Activated T-cell treated with anti-CD3 and anti-CD28 coated beads, Interleukin-2, amount 50 U/mL, for 4 hours (primary cell): ENCODE measurements at regions not wholly inside any gene's neighbourhood (a gene's known extent, or its start where the extent isn't known, plus 50 kb on each side); places are given as distances from the start of the nearest gene placed in this dataset.

Source experiments
- ATAC-seq, 2 donors: fragments of 200-7000 bp; cut with Tn5 transposase; one replicate each; pipeline ENCODE4 v1.10.0; 2021
- DNase-seq: peaks from one replicate; pipeline ENCODE4 v3.0.0-alpha.2; 2020
- H3K27me3 Mint-ChIP-seq: one replicate; pipeline ENCODE4 v1.8.0; 2021; ENCODE audit warnings: low read depth, mixed read lengths
- H3K36me3 Mint-ChIP-seq: one replicate; pipeline ENCODE4 v1.8.0; 2022; ENCODE audit warnings: mixed read lengths; ENCODE audit not compliant: insufficient read depth
- H3K4me1 Mint-ChIP-seq: one replicate; pipeline ENCODE4 v1.8.0; 2021; ENCODE audit warnings: low read depth, mixed read lengths
- H3K4me3 Mint-ChIP-seq: one replicate; pipeline ENCODE4 v1.8.0; 2021; ENCODE audit warnings: mild to moderate bottlenecking, moderate library complexity, mixed read lengths
- H3K9me3 Mint-ChIP-seq: one replicate; pipeline ENCODE4 v1.8.0; 2021; ENCODE audit warnings: mixed read lengths

- peaks cover 5% of the 10 kb centered on the region for H3K4me1 Mint-ChIP-seq
- H3K9me3 Mint-ChIP-seq: no peaks in the 10 kb centered on the region
- peaks cover 6% of the 10 kb centered on the region for H3K27me3 Mint-ChIP-seq
- H3K4me3 Mint-ChIP-seq: no peak overlapping the region
- ATAC-seq: no peak
- no peak for DNase-seq
- H3K36me3 Mint-ChIP-seq: no peaks in the 10 kb centered on the region
These were observed 94.3 kb upstream of the PITX1 start for GRCh38 chr5:135128361-135128760.

- ATAC-seq: no peak
- H3K36me3 Mint-ChIP-seq: no peaks in the 10 kb centered on the region
- H3K4me1 Mint-ChIP-seq: peaks cover 5% of the 10 kb centered on the region
- H3K27me3 Mint-ChIP-seq: peaks cover 6% of the 10 kb centered on the region
- H3K4me3 Mint-ChIP-seq: no peak overlapping the region
- DNase-seq: no peak
- H3K9me3 Mint-ChIP-seq: no peaks in the 10 kb centered on the region
These were observed 93.6 kb upstream of the PITX1 start for GRCh38 chr5:135127439-135128240.

- ATAC-seq (no peak), DNase-seq (no peak)
- Mint-ChIP-seq H3K9me3 (no peaks in the 10 kb centered on the region), H3K4me1 (peaks cover 5% of the 10 kb centered on the region), H3K4me3 (no peak overlapping the region), H3K27me3 (peaks cover 6% of the 10 kb centered on the region), H3K36me3 (no peaks in the 10 kb centered on the region)
These were observed 92.8 kb upstream of the PITX1 start for GRCh38 chr5:135126688-135127438.

GRCh38 chr5:135124724-135125123 lies 90.7 kb upstream of the PITX1 start:
- Mint-ChIP-seq H3K4me1 (peaks cover 5% of the 10 kb centered on the region), H3K27me3 (peaks cover 8% of the 10 kb centered on the region), H3K4me3 (no peak overlapping the region), H3K9me3 (no peaks in the 10 kb centered on the region), H3K36me3 (no peaks in the 10 kb centered on the region)
- ATAC-seq (no peak), DNase-seq (no peak)

- peaks cover 2% of the 10 kb centered on the region for H3K4me1 Mint-ChIP-seq
- peaks cover 8% of the 10 kb centered on the region for H3K27me3 Mint-ChIP-seq
- H3K9me3 Mint-ChIP-seq: no peaks in the 10 kb centered on the region
- DNase-seq: no peak
- H3K36me3 Mint-ChIP-seq: no peaks in the 10 kb centered on the region
- ATAC-seq: no peak
- no peak overlapping the region for H3K4me3 Mint-ChIP-seq
These were observed 90.1 kb upstream of the PITX1 start for GRCh38 chr5:135124128-135124527.

GRCh38 chr5:135122797-135123196 lies 88.8 kb upstream of the PITX1 start:
- H3K36me3 Mint-ChIP-seq: no peaks in the 10 kb centered on the region
- no peak overlapping the region for H3K4me3 Mint-ChIP-seq
- no peaks in the 10 kb centered on the region for H3K9me3 Mint-ChIP-seq
- no peaks in the 10 kb centered on the region for H3K4me1 Mint-ChIP-seq
- H3K27me3 Mint-ChIP-seq: peaks cover 8% of the 10 kb centered on the region
- DNase-seq (no peak), ATAC-seq (no peak)

GRCh38 chr5:135120951-135121350 lies 86.9 kb upstream of the PITX1 start:
- no peak overlapping the region for H3K4me3 Mint-ChIP-seq
- H3K9me3 Mint-ChIP-seq: no peaks in the 10 kb centered on the region
- DNase-seq (no peak), ATAC-seq (no peak)
- H3K4me1 Mint-ChIP-seq: no peaks in the 10 kb centered on the region
- no peaks in the 10 kb centered on the region for H3K36me3 Mint-ChIP-seq
- H3K27me3 Mint-ChIP-seq: peaks cover 3% of the 10 kb centered on the region

GRCh38 chr5:135119481-135119880 lies 85.5 kb upstream of the PITX1 start:
- H3K27me3 Mint-ChIP-seq: peaks cover 3% of the 10 kb centered on the region

GRCh38 chr5:135117590-135117989 lies 83.6 kb upstream of the PITX1 start:
- DNase-seq: no peak
- Mint-ChIP-seq H3K4me3 (no peak overlapping the region), H3K27me3 (peaks cover 3% of the 10 kb centered on the region), H3K9me3 (no peaks in the 10 kb centered on the region), H3K4me1 (no peaks in the 10 kb centered on the region), H3K36me3 (no peaks in the 10 kb centered on the region)
- no peak for ATAC-seq

More at GRCh38 chr5:135119481-135119880, 85.5 kb upstream of the PITX1 start:
- DNase-seq (no peak), ATAC-seq (no peak)
- Mint-ChIP-seq H3K36me3 (no peaks in the 10 kb centered on the region), H3K9me3 (no peaks in the 10 kb centered on the region), H3K4me1 (no peaks in the 10 kb centered on the region), H3K4me3 (no peak overlapping the region)

GRCh38 chr5:135116160-135116561 lies 82.1 kb upstream of the PITX1 start:
- peaks cover 3% of the 10 kb centered on the region for H3K27me3 Mint-ChIP-seq
- H3K36me3 Mint-ChIP-seq: no peaks in the 10 kb centered on the region
- DNase-seq (no peak), ATAC-seq (no peak)
- no peaks in the 10 kb centered on the region for H3K4me1 Mint-ChIP-seq
- H3K9me3 Mint-ChIP-seq: no peaks in the 10 kb centered on the region
- no peak overlapping the region for H3K4me3 Mint-ChIP-seq

GRCh38 chr5:135115591-135115990 lies 81.6 kb upstream of the PITX1 start:
- H3K9me3 Mint-ChIP-seq: no peaks in the 10 kb centered on the region
- peaks cover 3% of the 10 kb centered on the region for H3K27me3 Mint-ChIP-seq

GRCh38 chr5:135114759-135115158 lies 80.7 kb upstream of the PITX1 start:
- Mint-ChIP-seq H3K36me3 (no peaks in the 10 kb centered on the region), H3K4me3 (no peak overlapping the region), H3K4me1 (no peaks in the 10 kb centered on the region), H3K9me3 (no peaks in the 10 kb centered on the region), H3K27me3 (no peaks in the 10 kb centered on the region)
- DNase-seq (no peak), ATAC-seq (no peak)

More at GRCh38 chr5:135115591-135115990, 81.6 kb upstream of the PITX1 start:
- Mint-ChIP-seq H3K4me3 (no peak overlapping the region), H3K36me3 (no peaks in the 10 kb centered on the region), H3K4me1 (no peaks in the 10 kb centered on the region)
- ATAC-seq (no peak), DNase-seq (no peak)

GRCh38 chr5:135112008-135112725 lies 78.1 kb upstream of the PITX1 start:
- Mint-ChIP-seq H3K27me3 (no peaks in the 10 kb centered on the region), H3K9me3 (no peaks in the 10 kb centered on the region), H3K36me3 (no peaks in the 10 kb centered on the region), H3K4me1 (no peaks in the 10 kb centered on the region), H3K4me3 (no peak overlapping the region)
- DNase-seq: no peak
- no peak for ATAC-seq

GRCh38 chr5:135110785-135111596 lies 77.0 kb upstream of the PITX1 start:
- ATAC-seq: no peak

More at GRCh38 chr5:135110785-135111596, 77.0 kb upstream of the PITX1 start:
- DNase-seq: no peak
- Mint-ChIP-seq H3K9me3 (no peaks in the 10 kb centered on the region), H3K27me3 (no peaks in the 10 kb centered on the region), H3K4me1 (no peaks in the 10 kb centered on the region), H3K36me3 (no peaks in the 10 kb centered on the region), H3K4me3 (no peak overlapping the region)
